NCI-H1092 (cell line): ENCODE measurements at regions not wholly inside any gene's neighbourhood (a gene's known extent, or its start where the extent isn't known, plus 50 kb on each side); places are given as distances from the start of the nearest gene placed in this dataset.
A peak's percentile ranks its signal among the peaks of the same experiment; 100 is the strongest.
"Not testable (repeated sequence)": the region's sequence is repeated elsewhere in the genome, so short reads cannot be mapped to it uniquely, and the experiment has no call there.

Source experiments
- DNase-seq: peaks from one replicate; lab custom pipeline; 2025; lab: John Stamatoyannopoulos, UW

GRCh38 chr4:18641334-18641733 is 619.8 kb upstream of the LCORL start:
- no peak for DNase-seq

GRCh38 chr4:18638031-18638430 is 616.5 kb upstream of the LCORL start:
- DNase-seq = no peak

- no peak for DNase-seq
Observed at GRCh38 chr4:18636001-18636585, 614.5 kb upstream of the LCORL start.

- DNase-seq = no peak
Observed at GRCh38 chr4:18635531-18635930, 614.0 kb upstream of the LCORL start.

GRCh38 chr4:18631586-18631985 is 610.0 kb upstream of the LCORL start:
- no peak for DNase-seq

GRCh38 chr4:18630218-18631110 is 608.9 kb upstream of the LCORL start:
- no peak for DNase-seq

- no peak for DNase-seq
Observed at GRCh38 chr4:18627447-18628005, 606.0 kb upstream of the LCORL start.

GRCh38 chr4:18626996-18627395 is 605.4 kb upstream of the LCORL start:
- DNase-seq = no peak

GRCh38 chr4:18626366-18626765 is 604.8 kb upstream of the LCORL start:
- DNase-seq = no peak

GRCh38 chr4:18621186-18621585 is 599.6 kb upstream of the LCORL start:
- DNase-seq = no peak

GRCh38 chr4:18616720-18617119 is 595.2 kb upstream of the LCORL start:
- no peak for DNase-seq

GRCh38 chr4:18611026-18611425 is 589.5 kb upstream of the LCORL start:
- no peak for DNase-seq

GRCh38 chr4:18608908-18609533 is 587.5 kb upstream of the LCORL start:
- DNase-seq = no peak

- DNase-seq = not testable (repeated sequence)
Observed at GRCh38 chr4:18602610-18603009, 581.1 kb upstream of the LCORL start.

- peak; percentile 73 for DNase-seq
Observed at GRCh38 chr4:18593297-18594002, 571.9 kb upstream of the LCORL start.

- DNase-seq = no peak
Observed at GRCh38 chr4:18582841-18583240, 561.3 kb upstream of the LCORL start.

- DNase-seq = no peak
Observed at GRCh38 chr4:18578307-18578706, 556.8 kb upstream of the LCORL start.

GRCh38 chr4:18572481-18572880 is 550.9 kb upstream of the LCORL start:
- no peak for DNase-seq

GRCh38 chr4:18571301-18571761 is 549.8 kb upstream of the LCORL start:
- DNase-seq = no peak

GRCh38 chr4:18570370-18570769 is 548.8 kb upstream of the LCORL start:
- no peak for DNase-seq

GRCh38 chr4:18568600-18568999 is 547.0 kb upstream of the LCORL start:
- DNase-seq = no peak
